ENCODE measurements at regions not wholly inside any gene's neighbourhood (a gene's known extent, or its start where the extent isn't known, plus 50 kb on each side); places are given as distances from the start of the nearest gene placed in this dataset.

GRCh38 chr19:31567776-31568175, 218.5 kb upstream of the TSHZ3 start:
- DNase-seq, result no peak

- DNase-seq, result no peak
Observed at GRCh38 chr19:31568724-31569123, 219.5 kb upstream of the TSHZ3 start.

GRCh38 chr19:31570718-31571117, 221.5 kb upstream of the TSHZ3 start:
- no peak for DNase-seq

- DNase-seq, result no peak
Observed at GRCh38 chr19:31572102-31572975, 223.1 kb upstream of the TSHZ3 start.

DNA sequence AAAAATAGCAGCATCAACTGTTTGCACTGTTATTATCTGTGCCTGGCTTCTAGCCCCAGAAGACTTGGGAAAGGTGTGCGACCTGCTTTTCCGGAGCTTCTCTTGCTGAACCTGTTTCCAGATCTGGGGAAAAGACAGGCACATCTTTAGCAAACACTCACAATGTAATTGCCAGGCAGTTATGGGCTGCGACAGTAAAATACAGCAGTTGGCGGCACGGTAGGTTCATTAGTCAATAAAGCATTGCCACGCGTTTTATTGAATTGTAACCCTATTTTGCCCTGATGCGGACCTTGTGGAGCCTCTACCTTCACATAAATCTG, 223.7 kb upstream of the TSHZ3 start:
- DNase-seq, result no peak

DNA sequence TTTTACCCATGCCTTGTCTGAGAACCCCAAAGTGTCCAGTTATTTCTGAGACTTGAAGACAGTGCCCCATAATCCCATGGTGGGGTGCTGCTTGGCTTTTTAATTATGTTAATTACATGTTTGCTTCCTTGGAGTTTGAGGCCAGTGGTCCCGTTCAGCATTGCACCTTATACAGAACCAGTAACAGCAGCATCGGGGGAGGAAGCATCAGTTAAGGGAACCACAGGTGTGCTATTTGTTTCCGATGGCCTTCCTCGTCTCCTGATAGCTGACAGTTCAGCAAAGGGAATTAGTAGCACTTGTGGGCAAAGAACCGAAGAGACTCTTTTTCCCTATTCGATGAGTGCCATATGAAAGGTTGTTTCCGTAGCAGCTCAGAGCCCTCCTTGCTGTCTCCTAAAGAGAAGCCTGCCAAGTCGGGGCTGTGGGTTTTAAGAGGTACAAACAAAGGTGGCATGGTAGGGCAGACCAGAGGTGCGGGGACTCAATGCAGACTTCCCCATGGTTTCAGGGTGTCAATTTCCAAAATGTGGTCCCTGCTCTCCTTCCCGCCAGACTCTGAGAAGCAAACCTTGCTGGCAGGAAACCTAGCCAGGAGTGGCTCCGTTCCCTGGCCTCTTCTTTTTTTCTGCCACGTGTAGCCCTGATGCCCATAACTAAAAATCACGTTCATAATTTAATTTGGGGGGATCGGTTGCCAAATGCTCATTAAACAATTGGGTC, 225.2 kb upstream of the TSHZ3 start:
- no peak for DNase-seq

DNA sequence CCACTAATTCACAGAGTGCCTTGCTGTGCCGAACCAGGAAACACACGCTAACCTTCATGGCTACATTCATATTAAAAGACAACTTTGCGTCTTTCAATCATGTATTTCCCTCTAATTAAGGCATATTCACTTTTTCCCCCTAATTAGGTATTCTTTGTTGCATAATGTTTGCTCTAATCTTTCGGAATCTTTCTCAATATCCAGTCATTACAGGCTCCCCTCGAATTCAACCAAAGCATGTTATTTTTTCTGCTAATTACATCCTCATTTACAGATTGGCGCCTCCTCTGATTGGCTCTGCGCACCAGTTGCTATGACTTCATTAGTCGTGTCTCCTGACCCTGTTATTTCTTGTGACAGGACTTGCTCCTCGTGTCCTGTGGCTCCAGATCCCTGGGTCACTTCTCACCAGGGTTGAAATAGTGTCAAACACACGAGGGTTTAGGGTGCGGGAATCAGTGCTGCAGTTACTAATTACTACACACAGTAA, 226.7 kb upstream of the TSHZ3 start:
- no peak for DNase-seq

DNA sequence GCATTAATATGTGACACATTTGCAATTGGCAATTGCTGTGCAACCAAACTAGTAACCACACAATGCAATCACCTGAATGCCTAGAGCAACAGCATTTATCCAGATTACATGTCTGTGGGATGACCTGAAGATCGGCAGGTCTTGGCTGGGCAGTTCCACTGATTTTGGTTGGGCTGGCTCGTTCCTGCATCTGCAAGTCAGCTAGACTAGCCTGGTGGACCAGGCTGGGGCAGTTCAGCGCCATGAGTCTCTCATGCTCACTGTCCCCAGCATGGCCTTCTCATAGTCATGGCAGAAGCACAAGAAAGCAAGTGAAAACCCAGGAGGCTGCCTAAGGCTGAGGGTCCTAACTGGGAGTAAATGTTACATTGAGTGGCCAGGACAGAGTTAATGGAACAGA, 229.1 kb upstream of the TSHZ3 start:
- DNase-seq, result no peak

GRCh38 chr19:31583148-31583547, 233.9 kb upstream of the TSHZ3 start:
- no peak for DNase-seq

- DNase-seq, result no peak
Observed at GRCh38 chr19:31586282-31586681, 237.0 kb upstream of the TSHZ3 start.

GRCh38 chr19:31589109-31589508, 239.9 kb upstream of the TSHZ3 start:
- DNase-seq, result no peak

- DNase-seq, result no peak
Observed at GRCh38 chr19:31591258-31591657, 242.0 kb upstream of the TSHZ3 start.

GRCh38 chr19:31592456-31592855, 243.2 kb upstream of the TSHZ3 start:
- no peak for DNase-seq

GRCh38 chr19:31594701-31595100, 245.5 kb upstream of the TSHZ3 start:
- DNase-seq, result no peak

DNA sequence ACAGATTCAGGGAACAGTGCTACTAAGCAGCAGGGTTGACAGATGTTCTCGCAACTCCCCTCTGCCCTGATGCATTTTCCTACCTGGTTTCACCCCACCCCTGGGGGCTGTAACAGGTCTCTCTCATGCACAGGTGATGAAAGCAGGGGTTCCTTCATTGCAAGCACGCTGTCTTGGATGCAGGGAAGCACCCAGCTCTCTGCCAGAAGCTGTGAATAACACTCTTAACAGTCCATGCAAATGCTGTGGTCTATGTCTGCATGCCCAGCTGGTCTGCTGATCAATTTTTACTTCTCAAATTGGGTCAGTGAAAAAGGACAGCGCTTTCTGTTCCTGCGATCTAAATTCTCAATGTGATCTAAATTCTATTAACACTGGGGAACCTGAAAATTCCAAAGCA, 246.3 kb upstream of the TSHZ3 start:
- DNase-seq, result no peak

DNA sequence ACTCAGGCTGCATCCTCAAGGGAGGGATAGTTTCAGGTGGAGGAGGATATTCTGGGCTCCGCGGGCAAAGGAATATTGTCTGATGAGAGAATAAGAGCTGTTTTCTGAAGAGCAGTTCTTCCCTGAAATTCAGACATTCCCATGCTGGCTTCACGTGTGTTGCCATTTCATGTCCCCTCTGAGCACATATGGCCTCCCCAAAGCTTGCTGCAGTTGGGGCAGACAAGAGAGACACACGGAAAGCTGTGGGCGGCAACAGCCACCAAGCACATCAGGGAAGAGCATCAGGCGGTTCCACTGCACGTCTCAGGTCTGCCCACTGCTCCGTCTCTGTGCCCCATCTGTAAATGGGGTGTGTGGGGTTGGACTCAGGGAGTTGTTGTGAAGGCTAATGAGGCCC, 247.5 kb upstream of the TSHZ3 start:
- DNase-seq, result no peak

- DNase-seq, result no peak
Observed at GRCh38 chr19:31597616-31598015, 248.4 kb upstream of the TSHZ3 start.

DNA sequence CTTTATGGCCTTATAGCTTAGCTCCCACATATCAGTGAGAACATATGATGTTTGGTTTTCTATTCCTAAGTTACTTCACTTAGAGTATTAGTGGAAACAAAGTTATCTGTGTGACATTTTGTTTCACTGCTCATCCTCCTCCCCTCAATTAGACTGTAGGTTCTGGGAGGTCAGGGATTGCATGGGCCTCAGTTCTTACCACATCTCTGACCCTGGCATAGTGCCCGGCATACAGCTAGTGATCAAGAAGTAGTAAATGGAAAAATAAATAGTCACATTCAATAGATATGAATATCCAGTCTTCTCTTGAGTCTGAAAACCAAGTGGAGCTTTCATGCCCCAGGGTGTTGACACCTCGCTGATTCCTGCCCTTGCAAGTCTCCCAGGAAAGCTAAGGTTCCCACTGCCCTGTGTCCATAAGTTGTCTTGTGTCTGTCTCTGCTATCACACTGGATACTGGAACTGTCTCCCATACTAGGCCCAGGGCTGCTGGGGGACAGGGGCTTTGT, 249.5 kb upstream of the TSHZ3 start:
- no peak for DNase-seq

DNA sequence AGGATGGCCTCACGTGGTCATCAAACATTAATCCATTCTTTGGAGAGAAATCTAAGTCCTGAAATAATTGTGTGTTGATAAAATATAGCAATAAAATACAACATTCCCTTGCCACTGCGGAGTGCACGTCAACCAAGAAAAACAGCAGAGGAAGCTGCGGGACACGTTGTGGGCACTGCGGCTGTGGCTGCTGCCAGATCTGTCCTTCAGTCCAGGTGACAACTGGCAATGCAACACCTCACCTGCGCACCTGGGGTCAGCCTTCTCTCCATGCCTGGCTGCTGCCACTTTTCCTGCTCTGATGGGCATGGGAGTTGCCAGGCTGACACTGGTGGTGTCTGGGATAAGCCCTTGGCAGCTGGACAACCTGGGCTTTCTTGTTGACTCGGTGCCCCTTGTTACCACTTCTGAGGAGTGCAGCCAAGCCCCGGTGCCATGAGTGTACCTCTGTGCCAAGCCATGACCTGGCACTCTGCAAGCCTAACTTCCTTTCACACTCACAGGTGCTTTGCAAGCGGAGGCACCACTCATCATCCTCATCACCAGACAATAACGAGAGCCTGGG, 251.6 kb upstream of the TSHZ3 start:
- DNase-seq, result no peak

GRCh38 chr19:31601855-31602254, 252.6 kb upstream of the TSHZ3 start:
- no peak for DNase-seq

DNA sequence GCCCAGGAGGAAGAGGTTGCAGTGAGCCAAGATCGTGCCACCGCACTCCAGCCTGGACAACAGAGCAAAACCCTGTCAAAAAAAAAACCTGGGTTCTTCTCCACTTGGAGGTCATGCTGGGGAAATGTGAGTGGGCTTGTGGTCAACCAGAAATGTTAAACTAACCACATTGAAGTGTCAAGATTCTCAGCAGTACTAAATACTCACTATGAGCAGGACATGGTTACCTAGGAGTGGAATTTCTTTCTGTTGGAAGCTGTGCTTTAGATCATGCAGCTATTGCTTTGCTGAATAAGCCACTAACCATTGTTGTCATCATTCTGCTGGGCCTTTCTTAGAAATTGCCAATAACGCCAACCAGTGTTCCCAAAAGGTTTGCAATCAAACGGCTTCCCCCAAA, 253.3 kb upstream of the TSHZ3 start:
- no peak for DNase-seq

DNA sequence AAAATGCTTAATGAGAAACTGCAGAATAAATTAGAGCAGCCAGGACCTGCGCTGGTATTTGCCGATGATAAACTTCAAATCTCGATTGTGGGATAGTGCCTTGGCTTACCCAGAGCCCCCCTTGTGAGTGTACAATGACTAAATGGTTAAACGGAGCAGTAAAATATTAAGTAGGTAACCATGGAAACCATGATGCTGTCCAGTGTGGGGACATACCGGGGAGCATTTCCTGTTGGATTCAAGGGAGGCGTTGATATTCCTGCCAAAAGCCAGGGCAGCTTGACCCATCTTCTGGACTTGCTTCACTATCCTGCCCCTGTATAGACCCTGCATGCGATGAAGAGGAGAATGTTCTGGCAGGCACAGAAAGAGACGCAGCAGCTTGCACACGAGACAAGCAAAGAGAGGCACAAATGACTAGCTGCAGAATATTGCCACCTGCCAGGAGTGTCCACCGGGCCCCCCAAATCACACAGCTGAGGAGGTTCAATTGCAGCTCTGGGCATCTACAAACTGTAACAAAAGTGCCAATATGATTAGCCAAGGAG, 255.3 kb upstream of the TSHZ3 start:
- DNase-seq, result no peak

DNA sequence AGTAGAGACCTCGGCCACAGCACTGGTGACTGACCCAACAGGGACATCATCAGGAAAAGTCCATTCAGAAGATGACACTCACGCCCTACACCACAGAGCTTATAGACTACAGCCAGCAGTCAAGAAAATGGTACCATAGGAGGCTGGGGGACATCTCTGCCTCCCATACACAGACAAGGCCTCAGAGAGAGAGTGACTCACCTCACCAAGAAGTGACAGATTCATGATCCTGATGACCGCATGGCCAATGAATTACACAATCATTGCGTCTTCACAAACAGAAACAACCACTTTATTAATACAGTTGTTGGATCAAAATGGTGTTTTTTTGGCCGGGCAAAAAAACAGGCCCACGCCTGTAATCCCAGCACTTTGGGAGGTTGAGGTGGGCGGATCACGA, 260.8 kb upstream of the TSHZ3 start:
- no peak for DNase-seq
